HG03039 (cell line): ENCODE measurements at regions not wholly inside any gene's neighbourhood (a gene's known extent, or its start where the extent isn't known, plus 50 kb on each side); places are given as distances from the start of the nearest gene placed in this dataset.
"Not testable (repeated sequence)": the region's sequence is repeated elsewhere in the genome, so short reads cannot be mapped to it uniquely, and the experiment has no call there.

Source experiments
- ATAC-seq: cut with Tn5 transposase; IDR thresholded peaks from one replicate; pipeline ENCODE4 v1.9.1; 2021; ENCODE audit warnings: mild to moderate bottlenecking, moderate library complexity; ENCODE audit not compliant: unreplicated experiment

GRCh38 chr10:114872519-114873087, 51.0 kb downstream of the FHIP2A start:
- no peak for ATAC-seq

GRCh38 chr10:114874827-114875411, 53.3 kb downstream of the FHIP2A start:
- ATAC-seq = no peak

- not testable (repeated sequence) for ATAC-seq
Measured at GRCh38 chr10:114875590-114876081, 54.1 kb downstream of the FHIP2A start.

GRCh38 chr10:114876169-114876568, 54.6 kb downstream of the FHIP2A start:
- no peak for ATAC-seq

GRCh38 chr10:114876602-114877300, 55.2 kb downstream of the FHIP2A start:
- ATAC-seq = peak; percentile 62

GRCh38 chr10:114877301-114877644, 55.7 kb downstream of the FHIP2A start:
- no peak for ATAC-seq

GRCh38 chr10:114879093-114879492, 57.5 kb downstream of the FHIP2A start:
- ATAC-seq = no peak

GRCh38 chr10:114879541-114880158, 58.1 kb downstream of the FHIP2A start:
- ATAC-seq = peak; percentile 72

GRCh38 chr10:114881417-114881816, 56.6 kb upstream of the TRUB1 start:
- no peak for ATAC-seq

GRCh38 chr10:114881901-114882300, 56.1 kb upstream of the TRUB1 start:
- ATAC-seq = no peak

- ATAC-seq = no peak
Measured at GRCh38 chr10:114885443-114885842, 52.6 kb upstream of the TRUB1 start.
